ENCODE measurements at regions not wholly inside any gene's neighbourhood (a gene's known extent, or its start where the extent isn't known, plus 50 kb on each side); places are given as distances from the start of the nearest gene placed in this dataset.

GRCh38 chr1:216812966-216813365, 89.7 kb upstream of the ESRRG start:
- in situ Hi-C loops (cut with MboI) (no loop called here), intact Hi-C loops (cut with micrococcal nuclease) (no loop called here)
- Histone ChIP-seq H3K27ac (ENCODE audit: extremely low read depth, low read depth, low read length) (no peak overlapping the region), H3K27me3 (ENCODE audit: control insufficient read depth in 2 of 2, insufficient read depth in 2 of 2, low read length in 2 of 2) (no peaks in the 10 kb centered on the region), H3K9me1 (ENCODE audit: control insufficient read depth, insufficient read depth, low read length) (no peaks in the 10 kb centered on the region), H2AFZ (ENCODE audit: low read depth, low read length) (no peak overlapping the region), H3K9ac (ENCODE audit: insufficient read depth in 1 of 2, low read depth in 2 of 2, low read length in 2 of 2) (no peak overlapping the region), H4K20me1 (replicated peaks; ENCODE audit: control insufficient read depth, insufficient read depth, low read length) (no peaks in the 10 kb centered on the region), H3K36me3 (ENCODE audit: control insufficient read depth, insufficient read depth, low read length) (no peaks in the 10 kb centered on the region), H3K4me3 (no peak overlapping the region), H3K79me2 (ENCODE audit: control insufficient read depth, insufficient read depth, low read length) (no peaks in the 10 kb centered on the region), H3K4me1 (replicated peaks in 1 of 2; ENCODE audit: control insufficient read depth in 2 of 2, insufficient read depth in 2 of 2, low read length in 2 of 2) (no peaks in the 10 kb centered on the region), H3K4me2 (ENCODE audit: insufficient read depth, low read length) (no peak overlapping the region), H3K9me3 (replicated peaks; ENCODE audit: control insufficient read depth, insufficient read depth, low read depth, low read length) (no peaks in the 10 kb centered on the region)
- ChIA-PET POLR2A (no interaction called here), CTCF (ENCODE audit: low intra/inter-chr PET ratio) (no interaction called here)
- no TSS peak for BruUV-seq (replicated peaks)
- ATAC-seq (no peak), DNase-seq (ENCODE audit: extremely low read depth in 1 of 4, low spot score in 3 of 4) (no peak), FAIRE-seq (no peak)
- 0% methylated on average over 4 of the region's 4 CpGs for WGBS (ENCODE audit: insufficient coverage, low coverage, missing lambda C conversion rate)
- TF ChIP-seq TCF7L2 (IDR thresholded peaks at IDR 0.05; ENCODE audit: low read depth, low read length) (no peak), POU5F1 (IDR thresholded peaks at IDR 0.05; ENCODE audit: borderline replicate concordance, low read depth, low read length, partially characterized antibody) (no peak), BMI1 (IDR thresholded peaks at IDR 0.05; ENCODE audit: low read length) (no peak), ZFPM2 (CRISPR knock-in tag; IDR thresholded peaks at IDR 0.05) (no peak), KAT8 (IDR thresholded peaks at IDR 0.05; ENCODE audit: low read depth) (no peak), ZNF76 (CRISPR knock-in tag; IDR thresholded peaks at IDR 0.05; ENCODE audit: borderline replicate concordance) (no peak), KDM2B (CRISPR knock-in tag; IDR thresholded peaks at IDR 0.05) (no peak), TFE3 (CRISPR knock-in tag; IDR thresholded peaks at IDR 0.05) (no peak)
- TF ChIP-seq, protein P1, sequence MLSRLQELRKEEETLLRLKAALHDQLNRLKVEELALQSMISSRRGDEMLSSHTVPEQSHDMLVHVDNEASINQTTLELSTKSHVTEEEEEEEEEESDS (CRISPR knock-in tag; IDR thresholded peaks at IDR 0.05), result no peak
